B cell (primary cell): ENCODE measurements at regions not wholly inside any gene's neighbourhood (a gene's known extent, or its start where the extent isn't known, plus 50 kb on each side); places are given as distances from the start of the nearest gene placed in this dataset.

Experiments
- ATAC-seq: fragments of 200-7000 bp; cut with Tn5 transposase; one replicate; pipeline ENCODE4 v1.10.0; 2021; ENCODE audit warnings: low read depth, mild to moderate bottlenecking, moderate number of reproducible peaks, moderate library complexity
- CTCF ChIA-PET: fragments of 350-600 bp; sonication (Branson Sonifier 250); formaldehyde crosslinking; loops from one replicate; lab custom pipeline; 2021; ENCODE audit warnings: antibody characterized with exemption, inconsistent platforms; lab: Charles Lee
- POLR2A ChIA-PET: fragments of 350-600 bp; sonication (Branson Sonifier 250); formaldehyde crosslinking; loops from one replicate; lab custom pipeline; 2021; ENCODE audit warnings: antibody characterized with exemption; lab: Charles Lee
- DNase-seq: peaks from one replicate; pipeline ENCODE4 v3.0.0; 2013
- H2AFZ ChIP-seq: 2 replicates; pipeline ENCODE4 v1.6.1; 2012; ENCODE audit warnings: mild to moderate bottlenecking, low read depth, low read length; ENCODE audit not compliant: insufficient read depth, poor library complexity, severe bottlenecking
- H3K27ac ChIP-seq, 2 donors: 1 replicate in 1 of 2; 2 replicates in 1 of 2; pipeline ENCODE4 v1.5.1; 2012 to 2013; ENCODE audit warnings: low read length in 2 of 2, mild to moderate bottlenecking in 2 of 2, moderate library complexity in 1 of 2
- H3K27me3 ChIP-seq, 4 experiments: fragments of 200-600 bp in 1 of 4; sonication (generic) in 1 of 4; replicated peaks in 1 of 4; 1 replicate in 2 of 4; 2 replicates in 2 of 4; pipeline versions ENCODE4 v1.6.1 to v1.7.0; 2013 to 2016; ENCODE audit warnings: low read length in 3 of 4, mild to moderate bottlenecking in 2 of 4, mixed read lengths in 1 of 4, moderate library complexity in 1 of 4; ENCODE audit not compliant: insufficient read depth in 4 of 4, control insufficient read depth in 3 of 4; ENCODE audit errors: control extremely low read depth in 1 of 4
- H3K36me3 ChIP-seq, 2 experiments: replicated peaks in 1 of 2; 1 replicate in 1 of 2; 2 replicates in 1 of 2; pipeline versions ENCODE4 v1.6.1 to v1.7.1; 2013; ENCODE audit warnings: low read length in 1 of 2; ENCODE audit not compliant: insufficient read depth in 2 of 2, control insufficient read depth in 1 of 2; ENCODE audit errors: control extremely low read depth in 1 of 2, extremely low read depth in 1 of 2
- H3K4me1 ChIP-seq, 2 donors: fragments of 200-600 bp in 1 of 2; sonication (generic) in 1 of 2; 1 replicate in 1 of 2; 2 replicates in 1 of 2; pipeline versions ENCODE4 v1.5.1 to v1.6.1; 2013 to 2017; ENCODE audit warnings: low read length in 2 of 2; ENCODE audit not compliant: control insufficient read depth in 2 of 2, insufficient read depth in 2 of 2
- H3K4me2 ChIP-seq: replicated peaks from 2 replicates; pipeline ENCODE3; 2012; ENCODE audit warnings: mild to moderate bottlenecking, low read depth, low read length; ENCODE audit not compliant: poor library complexity, severe bottlenecking
- H3K4me3 ChIP-seq, 5 experiments: fragments of 200-600 bp in 1 of 5; sonication (generic) in 1 of 5; 1 replicate in 3 of 5; 2 replicates in 2 of 5; pipeline versions ENCODE4 v1.5.1 to v1.7.0; 2011 to 2016; ENCODE audit warnings: low read length in 4 of 5, mild to moderate bottlenecking in 4 of 5, low read depth in 2 of 5, control low read depth in 1 of 5, moderate library complexity in 1 of 5; ENCODE audit not compliant: insufficient read depth in 1 of 5; ENCODE audit errors: control extremely low read depth in 1 of 5, extremely low read depth in 1 of 5
- H3K79me2 ChIP-seq: fragments of 200-600 bp; sonication (generic); one replicate; pipeline ENCODE4 v1.6.0; 2016; ENCODE audit warnings: low read length; ENCODE audit not compliant: control insufficient read depth, insufficient read depth
- H3K9ac ChIP-seq: fragments of 200-600 bp; sonication (generic); 2 replicates; pipeline ENCODE4 v1.6.1; 2017; ENCODE audit warnings: mild to moderate bottlenecking, low read length, moderate library complexity
- H3K9me3 ChIP-seq, 3 donors: one replicate each; pipeline versions ENCODE4 v1.6.1 to v1.7.1; 2013; ENCODE audit warnings: low read length in 2 of 3; ENCODE audit not compliant: control insufficient read depth in 2 of 3, insufficient read depth in 1 of 3; ENCODE audit errors: control extremely low read depth in 1 of 3
- H4K20me1 ChIP-seq: 2 replicates; pipeline ENCODE4 v1.6.0; 2012; ENCODE audit warnings: mild to moderate bottlenecking, low read length; ENCODE audit not compliant: insufficient read depth, control insufficient read depth, poor library complexity, severe bottlenecking
- H3K27ac Mint-ChIP-seq: one replicate; pipeline ENCODE4 v1.8.0; 2021; ENCODE audit warnings: mixed read lengths
- H3K27me3 Mint-ChIP-seq: one replicate; pipeline ENCODE4 v1.8.0; 2021; ENCODE audit warnings: mixed read lengths
- H3K4me1 Mint-ChIP-seq: one replicate; pipeline ENCODE4 v1.8.0; 2021; ENCODE audit warnings: mixed read lengths
- H3K4me3 Mint-ChIP-seq: one replicate; pipeline ENCODE4 v1.8.0; 2021; ENCODE audit warnings: mixed read lengths
- H3K9me3 Mint-ChIP-seq: one replicate; pipeline ENCODE4 v1.8.0; 2022; ENCODE audit warnings: mixed read lengths; ENCODE audit not compliant: insufficient read depth
- EZH2 ChIP-seq: IDR thresholded peaks from 2 replicates; pipeline ENCODE4 v1.6.1; 2012; ENCODE audit warnings: borderline replicate concordance, low read depth, mild to moderate bottlenecking, moderate library complexity, low read length; ENCODE audit not compliant: insufficient read depth, poor library complexity, severe bottlenecking
- WGBS: methylation state at CpG from one replicate; pipeline ENCODE4 v1.1.5; 2013; ENCODE audit warnings: missing lambda C conversion rate; ENCODE audit not compliant: insufficient coverage; 5-methylcytosine and 5-hydroxymethylcytosine counted together
- intact Hi-C: fragments of 100-400 bp; cut with micrococcal nuclease; formaldehyde crosslinking; loops from one replicate; pipeline ENCODE4 v1.10.0; 2022
- TF ChIP-seq, protein P1 (sequence below): fragments of 200-600 bp; IDR thresholded peaks from one replicate; pipeline ENCODE4 v1.8.0; 2022; ENCODE audit warnings: antibody characterized with exemption, mild to moderate bottlenecking

DNA sequence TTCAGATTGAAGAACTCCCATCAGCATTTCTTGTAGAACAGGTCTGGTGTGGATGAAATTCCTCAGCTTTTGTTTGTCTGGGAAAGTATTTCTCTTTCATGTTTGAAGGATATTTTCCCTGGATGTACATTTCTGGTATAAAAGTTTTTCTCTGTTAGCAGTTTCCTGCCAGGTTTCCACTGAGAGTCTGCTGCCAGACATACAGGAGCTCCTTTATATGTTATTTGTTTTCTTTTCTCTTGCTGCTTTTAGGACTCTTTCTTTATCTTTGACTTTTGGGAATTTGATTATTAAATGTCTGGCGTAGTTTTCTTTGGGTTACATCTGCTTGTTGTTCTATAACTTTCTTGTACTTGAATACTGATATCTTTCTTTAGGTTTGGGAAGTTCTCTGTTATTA lies 486.5 kb downstream of the ARAP2 start:
- H3K4me3 Mint-ChIP-seq = no peak overlapping the region
- CTCF ChIA-PET = no interaction called here
- H3K9ac ChIP-seq = no peak overlapping the region
- no peak overlapping the region for H3K27ac ChIP-seq
- H3K4me1 Mint-ChIP-seq = no peaks in the 10 kb centered on the region
- H3K27me3 ChIP-seq = no peaks in the 10 kb centered on the region
- intact Hi-C loops = no loop called here
- H3K4me1 ChIP-seq = no peaks in the 10 kb centered on the region
- no CpG with 5 or more reads among the region's 1 CpG for WGBS
- H4K20me1 ChIP-seq = no peaks in the 10 kb centered on the region
- H3K36me3 ChIP-seq = no peaks in the 10 kb centered on the region
- no peaks in the 10 kb centered on the region for H3K27me3 Mint-ChIP-seq
- no peaks in the 10 kb centered on the region for H3K79me2 ChIP-seq
- H2AFZ ChIP-seq = no peak overlapping the region
- no peak overlapping the region for H3K4me3 ChIP-seq
- POLR2A ChIA-PET = no interaction called here
- H3K27ac Mint-ChIP-seq = no peak overlapping the region
- H3K9me3 ChIP-seq = peaks cover 0 to 7% (median 0%) of the 10 kb centered on the region in 3 donors
- DNase-seq (no peak), ATAC-seq (no peak)
- TF ChIP-seq, protein P1, sequence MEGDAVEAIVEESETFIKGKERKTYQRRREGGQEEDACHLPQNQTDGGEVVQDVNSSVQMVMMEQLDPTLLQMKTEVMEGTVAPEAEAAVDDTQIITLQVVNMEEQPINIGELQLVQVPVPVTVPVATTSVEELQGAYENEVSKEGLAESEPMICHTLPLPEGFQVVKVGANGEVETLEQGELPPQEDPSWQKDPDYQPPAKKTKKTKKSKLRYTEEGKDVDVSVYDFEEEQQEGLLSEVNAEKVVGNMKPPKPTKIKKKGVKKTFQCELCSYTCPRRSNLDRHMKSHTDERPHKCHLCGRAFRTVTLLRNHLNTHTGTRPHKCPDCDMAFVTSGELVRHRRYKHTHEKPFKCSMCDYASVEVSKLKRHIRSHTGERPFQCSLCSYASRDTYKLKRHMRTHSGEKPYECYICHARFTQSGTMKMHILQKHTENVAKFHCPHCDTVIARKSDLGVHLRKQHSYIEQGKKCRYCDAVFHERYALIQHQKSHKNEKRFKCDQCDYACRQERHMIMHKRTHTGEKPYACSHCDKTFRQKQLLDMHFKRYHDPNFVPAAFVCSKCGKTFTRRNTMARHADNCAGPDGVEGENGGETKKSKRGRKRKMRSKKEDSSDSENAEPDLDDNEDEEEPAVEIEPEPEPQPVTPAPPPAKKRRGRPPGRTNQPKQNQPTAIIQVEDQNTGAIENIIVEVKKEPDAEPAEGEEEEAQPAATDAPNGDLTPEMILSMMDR = no peak
- no peak for TF ChIP-seq EZH2
- no peaks in the 10 kb centered on the region for H3K9me3 Mint-ChIP-seq
- no peak overlapping the region for H3K4me2 ChIP-seq

DNA sequence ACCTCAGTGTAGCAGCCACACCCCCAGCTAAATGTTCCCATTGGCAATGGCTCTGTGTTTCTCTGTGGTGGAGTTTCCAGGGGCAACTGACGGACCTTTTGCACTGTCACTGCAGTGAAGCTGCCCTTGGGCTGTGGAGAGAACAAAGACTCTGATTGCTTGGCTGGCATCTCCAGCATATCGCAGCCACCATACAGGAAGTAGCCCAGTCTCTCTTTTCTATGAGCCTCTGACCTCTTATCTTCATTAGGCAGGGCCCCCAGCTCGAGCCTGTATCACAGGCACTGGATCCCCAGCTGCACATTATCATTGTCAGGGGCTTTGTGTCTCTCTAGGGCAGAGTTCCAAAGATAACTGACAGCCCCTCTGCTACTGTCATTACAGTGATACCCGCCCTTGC lies 483.5 kb downstream of the ARAP2 start:
- Histone ChIP-seq H3K4me2 (no peak overlapping the region), H3K9me3 (peaks cover 0 to 7% (median 0%) of the 10 kb centered on the region in 3 donors), H2AFZ (no peak overlapping the region), H3K36me3 (no peaks in the 10 kb centered on the region), H3K27ac (no peak overlapping the region), H3K27me3 (no peaks in the 10 kb centered on the region), H3K9ac (no peak overlapping the region), H4K20me1 (no peaks in the 10 kb centered on the region), H3K79me2 (no peaks in the 10 kb centered on the region), H3K4me3 (no peak overlapping the region), H3K4me1 (no peaks in the 10 kb centered on the region)
- 72% methylated on average over 4 of the region's 4 CpGs for WGBS
- Mint-ChIP-seq H3K27ac (no peak overlapping the region), H3K27me3 (no peaks in the 10 kb centered on the region), H3K4me3 (no peak overlapping the region), H3K9me3 (no peaks in the 10 kb centered on the region), H3K4me1 (no peaks in the 10 kb centered on the region)
- DNase-seq (no peak), ATAC-seq (no peak)
- CTCF ChIA-PET = no interaction called here
- POLR2A ChIA-PET = no interaction called here
- no peak for TF ChIP-seq EZH2
- TF ChIP-seq, protein P1 = no peak
- intact Hi-C loops = no loop called here
